Stomach (tissue), 8 donors: ENCODE measurements at regions not wholly inside any gene's neighbourhood (a gene's known extent, or its start where the extent isn't known, plus 50 kb on each side); places are given as distances from the start of the nearest gene placed in this dataset.

ENCODE experiments used
- DNase-seq, 2 donors: peaks; one replicate each; pipeline versions ENCODE4 v3.0.0 to v3.0.0-alpha.2; 2013 to 2019
- H3K27ac ChIP-seq, 5 donors: fragments of 200-600 bp in 4 of 5; sonication (generic) in 4 of 5; one replicate each; pipeline ENCODE4 v1.5.1; 2013 to 2019; ENCODE audit warnings: mild to moderate bottlenecking in 1 of 5, moderate library complexity in 1 of 5
- H3K27me3 ChIP-seq, 3 donors: fragments of 200-600 bp; sonication (generic); one replicate each; pipeline ENCODE4 v1.5.1; 2017 to 2019; ENCODE audit warnings: mixed run types in 1 of 3
- H3K36me3 ChIP-seq, 4 donors: fragments of 200-600 bp; sonication (generic); 1 replicate in 3 of 4; 2 replicates in 1 of 4; pipeline ENCODE4 v1.5.1; 2016 to 2019
- H3K4me1 ChIP-seq, 4 donors: fragments of 200-600 bp; sonication (generic); one replicate each; pipeline ENCODE4 v1.5.1; 2016 to 2019
- H3K4me3 ChIP-seq, 4 donors: fragments of 200-600 bp; sonication (generic) in 3 of 4; one replicate each; pipeline ENCODE4 v1.5.1; 2016 to 2019; ENCODE audit warnings: mild to moderate bottlenecking in 1 of 4
- H3K9me3 ChIP-seq, 4 donors: fragments of 200-600 bp; sonication (generic); one replicate each; pipeline ENCODE4 v1.5.1; 2016 to 2019
- CTCF ChIP-seq, 7 experiments: fragments of 450-650 bp in 4 of 7; fragments of 200-600 bp in 3 of 7; sonication (generic) in 3 of 7; IDR thresholded peaks; one replicate each; pipeline ENCODE4 v1.5.1; 2016 to 2019; ENCODE audit warnings: antibody characterized with exemption in 7 of 7, control low read depth in 2 of 7, mild to moderate bottlenecking in 1 of 7
- EP300 ChIP-seq: sonication (generic); formaldehyde crosslinking; IDR thresholded peaks from one replicate; pipeline ENCODE4 v1.6.1; 2017; ENCODE audit warnings: antibody characterized with exemption
- POLR2A ChIP-seq, 4 donors: fragments of 450-650 bp; IDR thresholded peaks; one replicate each; pipeline ENCODE4 v1.6.1; 2016; ENCODE audit warnings: antibody characterized with exemption in 4 of 4, control low read depth in 2 of 4, mild to moderate bottlenecking in 1 of 4, moderate library complexity in 1 of 4
- POLR2AphosphoS5 ChIP-seq, 3 donors: sonication (generic); formaldehyde crosslinking; IDR thresholded peaks; one replicate each; pipeline ENCODE4 v1.6.1; 2016; ENCODE audit warnings: antibody characterized with exemption in 3 of 3
- WGBS, 5 donors: extraction: QIAGEN DNeasy Blood & Tissue Kit in 3 of 5; methylation state at CpG; one replicate each; pipeline versions ENCODE4 v1.1.5 to v1.1.7; 2013 to 2018; 5-methylcytosine and 5-hydroxymethylcytosine counted together
- intact Hi-C: fragments of 100-400 bp; cut with DNase I; formaldehyde crosslinking; loops from one replicate; pipeline ENCODE4 v1.15.1; 2023; ENCODE audit warnings: low total_unique reads
- donor health status: healthy with polysubstance abuse.
- donor health status: Bipolar disorder and iron deficiency.
- donor health status: healthy.

GRCh38 chr16:56140645-56141044 is 50.6 kb upstream of the GNAO1 start:
- intact Hi-C loops = no loop called here
- Histone ChIP-seq H3K4me1 (no peaks in the 10 kb centered on the region), H3K4me3 (no peak overlapping the region), H3K27me3 (peaks cover 0 to 8% (median 0%) of the 10 kb centered on the region in 3 donors), H3K9me3 (no peaks in the 10 kb centered on the region), H3K36me3 (no peaks in the 10 kb centered on the region), H3K27ac (no peak overlapping the region)
- TF ChIP-seq POLR2AphosphoS5 (IDR thresholded peaks at IDR 0.05) = no peak
- TF ChIP-seq EP300 = no peak
- TF ChIP-seq POLR2A (IDR thresholded peaks at IDR 0.05) = no peak
- TF ChIP-seq CTCF (IDR thresholded peaks at IDR 0.05) = no peak
- DNase-seq = no peak

GRCh38 chr16:56137269-56137668 is 54.0 kb upstream of the GNAO1 start:
- no peaks in the 10 kb centered on the region for H3K9me3 ChIP-seq
- 59 to 69% (median 66%) methylated on average over 5 of the region's 5 CpGs for WGBS, 5 donors
- intact Hi-C loops = no loop called here
- no peak for DNase-seq
- H3K27ac ChIP-seq = no peak overlapping the region
- no peaks in the 10 kb centered on the region for H3K4me1 ChIP-seq
- peaks cover 0 to 8% (median 0%) of the 10 kb centered on the region in 3 donors for H3K27me3 ChIP-seq
- no peaks in the 10 kb centered on the region for H3K36me3 ChIP-seq
- TF ChIP-seq POLR2AphosphoS5 (IDR thresholded peaks at IDR 0.05) = no peak
- no peak for TF ChIP-seq POLR2A (IDR thresholded peaks at IDR 0.05)
- no peak for TF ChIP-seq EP300
- TF ChIP-seq CTCF (IDR thresholded peaks at IDR 0.05) = no peak
- H3K4me3 ChIP-seq = no peak overlapping the region

GRCh38 chr16:56136256-56136655 is 55.0 kb upstream of the GNAO1 start:
- no peak for TF ChIP-seq EP300
- no peak for TF ChIP-seq POLR2AphosphoS5 (IDR thresholded peaks at IDR 0.05)
- no peak for TF ChIP-seq CTCF (IDR thresholded peaks at IDR 0.05)
- TF ChIP-seq POLR2A (IDR thresholded peaks at IDR 0.05) = no peak
- no peak for DNase-seq
- Histone ChIP-seq H3K4me3 (no peak overlapping the region), H3K36me3 (no peaks in the 10 kb centered on the region), H3K27me3 (peaks cover 0 to 8% (median 0%) of the 10 kb centered on the region in 3 donors), H3K9me3 (no peaks in the 10 kb centered on the region), H3K4me1 (no peaks in the 10 kb centered on the region), H3K27ac (no peak overlapping the region)
- intact Hi-C loops = no loop called here
- 54 to 95% (median 87%) methylated on average over 3 of the region's 3 CpGs for WGBS, 5 donors

- no peaks in the 10 kb centered on the region for H3K9me3 ChIP-seq
- DNase-seq = peak in 1 of 2 donors; percentile 12
- H3K4me1 ChIP-seq = no peaks in the 10 kb centered on the region
- TF ChIP-seq EP300 (no peak), POLR2AphosphoS5 (IDR thresholded peaks at IDR 0.05) (no peak), POLR2A (IDR thresholded peaks at IDR 0.05) (no peak), CTCF (IDR thresholded peaks at IDR 0.05) (no peak)
- no peak overlapping the region for H3K4me3 ChIP-seq
- WGBS, 5 donors = 34 to 56% (median 50%) methylated on average over 1 of the region's 1 CpG
- H3K27ac ChIP-seq = no peak overlapping the region
- H3K36me3 ChIP-seq = no peaks in the 10 kb centered on the region
- peaks cover 0 to 8% (median 0%) of the 10 kb centered on the region in 3 donors for H3K27me3 ChIP-seq
- intact Hi-C loops = no loop called here
Observed at GRCh38 chr16:56134790-56135189, 56.5 kb upstream of the GNAO1 start.
